ENCODE measurements at regions not wholly inside any gene's neighbourhood (a gene's known extent, or its start where the extent isn't known, plus 50 kb on each side); places are given as distances from the start of the nearest gene placed in this dataset.

- POLR2A ChIA-PET, result no interaction called here
- H3K36me3 Mint-ChIP-seq, result no peaks in the 10 kb centered on the region
- H3K4me1 Mint-ChIP-seq, result no peaks in the 10 kb centered on the region
- H3K4me3 ChIP-seq (ENCODE audit: control insufficient read depth in 1 of 2, extremely low read depth in 1 of 2, low read length in 1 of 2), result no peak overlapping the region
- no peak overlapping the region for H3K4me3 Mint-ChIP-seq
- H3K36me3 ChIP-seq (ENCODE audit: control insufficient read depth in 2 of 2, extremely low read depth in 1 of 2, insufficient read depth in 1 of 2, low read length in 1 of 2), result no peaks in the 10 kb centered on the region
- no peaks in the 10 kb centered on the region for H3K9me3 Mint-ChIP-seq
- DNase-seq (no peak), ATAC-seq (replicated peaks in 1 of 4) (no peak)
- H3K27me3 ChIP-seq (replicated peaks in 1 of 2; ENCODE audit: control insufficient read depth in 2 of 2, extremely low read depth in 1 of 2, insufficient read depth in 2 of 2, low read length in 1 of 2), result no peaks in the 10 kb centered on the region
- H3K27ac ChIP-seq (ENCODE audit: low read length), result no peak overlapping the region
- H3K9me3 ChIP-seq, result no peaks in the 10 kb centered on the region
- no CpG with 5 or more reads among the region's 1 CpG for WGBS (ENCODE audit: insufficient coverage)
- H3K27me3 Mint-ChIP-seq, result no peaks in the 10 kb centered on the region
- no peaks in the 10 kb centered on the region for H3K4me1 ChIP-seq (ENCODE audit: control insufficient read depth in 1 of 2, extremely low read depth in 1 of 2, insufficient read depth in 2 of 2, low read length in 2 of 2)
- H3K27ac Mint-ChIP-seq, result no peak overlapping the region
- CTCF ChIA-PET, result no interaction called here
Measured at GRCh38 chr13:71260246-71260645, 606.8 kb downstream of the DACH1 start.

- no CpG with 5 or more reads among the region's 1 CpG for WGBS (ENCODE audit: insufficient coverage)
- no peaks in the 10 kb centered on the region for H3K36me3 Mint-ChIP-seq
- H3K4me1 Mint-ChIP-seq, result no peaks in the 10 kb centered on the region
- H3K9me3 ChIP-seq, result no peaks in the 10 kb centered on the region
- no peaks in the 10 kb centered on the region for H3K27me3 Mint-ChIP-seq
- CTCF ChIA-PET, result interaction anchor here in 1 of 2 donors (0.5 kb wide), 1 partner anchor 8 kb away, joined by 5 read pairs; no protein-coding TSS in a partner anchor
- H3K27ac Mint-ChIP-seq, result no peak overlapping the region
- POLR2A ChIA-PET, result interaction anchor here (0.6 kb wide), 2 partner anchors 9 to 10 kb away, joined by 3 to 5 read pairs; no protein-coding TSS in a partner anchor
- no peaks in the 10 kb centered on the region for H3K4me1 ChIP-seq (ENCODE audit: control insufficient read depth in 1 of 2, extremely low read depth in 1 of 2, insufficient read depth in 2 of 2, low read length in 2 of 2)
- H3K27me3 ChIP-seq (replicated peaks in 1 of 2; ENCODE audit: control insufficient read depth in 2 of 2, extremely low read depth in 1 of 2, insufficient read depth in 2 of 2, low read length in 1 of 2), result no peaks in the 10 kb centered on the region
- DNase-seq, result no peak
- H3K27ac ChIP-seq (ENCODE audit: low read length), result no peak overlapping the region
- ATAC-seq (replicated peaks in 1 of 4), result no peak
- H3K36me3 ChIP-seq (ENCODE audit: control insufficient read depth in 2 of 2, extremely low read depth in 1 of 2, insufficient read depth in 1 of 2, low read length in 1 of 2), result no peaks in the 10 kb centered on the region
- no peaks in the 10 kb centered on the region for H3K9me3 Mint-ChIP-seq
- H3K4me3 Mint-ChIP-seq, result no peak overlapping the region
- no peak overlapping the region for H3K4me3 ChIP-seq (ENCODE audit: control insufficient read depth in 1 of 2, extremely low read depth in 1 of 2, low read length in 1 of 2)
Measured at GRCh38 chr13:71255633-71256032, 611.4 kb downstream of the DACH1 start.

DNA sequence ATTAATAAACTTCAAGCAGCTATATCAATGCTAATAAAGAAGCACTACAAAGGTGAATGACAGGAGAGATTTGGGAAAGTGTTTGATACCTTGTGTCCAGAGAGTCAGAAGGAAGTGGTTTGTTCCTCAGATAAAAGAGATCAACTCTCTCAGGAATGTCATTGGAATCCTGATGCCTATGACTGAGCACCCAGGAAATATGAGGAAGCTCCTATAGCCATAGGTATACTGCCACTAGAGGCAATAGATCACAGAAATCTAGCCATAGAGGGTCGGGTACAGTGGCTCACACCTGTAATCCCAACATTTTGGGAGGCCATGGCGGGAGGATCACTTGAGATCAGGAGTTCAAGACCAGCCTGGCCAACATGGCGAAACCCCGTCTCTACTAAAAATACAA, 612.6 kb downstream of the DACH1 start:
- Mint-ChIP-seq H3K4me1 (no peaks in the 10 kb centered on the region), H3K27ac (no peak overlapping the region), H3K9me3 (no peaks in the 10 kb centered on the region), H3K4me3 (no peak overlapping the region), H3K36me3 (no peaks in the 10 kb centered on the region), H3K27me3 (no peaks in the 10 kb centered on the region)
- no peaks in the 10 kb centered on the region for H3K36me3 ChIP-seq (ENCODE audit: control insufficient read depth in 2 of 2, extremely low read depth in 1 of 2, insufficient read depth in 1 of 2, low read length in 1 of 2)
- no peak overlapping the region for H3K4me3 ChIP-seq (ENCODE audit: control insufficient read depth in 1 of 2, extremely low read depth in 1 of 2, low read length in 1 of 2)
- no peak overlapping the region for H3K27ac ChIP-seq (ENCODE audit: low read length)
- DNase-seq, result no peak
- CTCF ChIA-PET, result interaction anchor here in 1 of 2 donors (0.6 kb wide), 1 partner anchor 70 kb away, joined by 3 read pairs; no protein-coding TSS in a partner anchor
- POLR2A ChIA-PET, result interaction anchor here in 1 of 2 donors (0.7 kb wide), 1 partner anchor 487 kb away, joined by 10 read pairs; no protein-coding TSS in a partner anchor
- WGBS (ENCODE audit: insufficient coverage), result 60% methylated on average over 1 of the region's 4 CpGs
- ATAC-seq (replicated peaks in 1 of 4), result no peak
- no peaks in the 10 kb centered on the region for H3K4me1 ChIP-seq (ENCODE audit: control insufficient read depth in 1 of 2, extremely low read depth in 1 of 2, insufficient read depth in 2 of 2, low read length in 2 of 2)
- H3K9me3 ChIP-seq, result no peaks in the 10 kb centered on the region
- H3K27me3 ChIP-seq (replicated peaks in 1 of 2; ENCODE audit: control insufficient read depth in 2 of 2, extremely low read depth in 1 of 2, insufficient read depth in 2 of 2, low read length in 1 of 2), result no peaks in the 10 kb centered on the region

GRCh38 chr13:71252184-71252704, 614.8 kb downstream of the DACH1 start:
- H3K36me3 ChIP-seq (ENCODE audit: control insufficient read depth in 2 of 2, extremely low read depth in 1 of 2, insufficient read depth in 1 of 2, low read length in 1 of 2), result no peaks in the 10 kb centered on the region
- H3K9me3 Mint-ChIP-seq, result no peaks in the 10 kb centered on the region
- no peak overlapping the region for H3K27ac ChIP-seq (ENCODE audit: low read length)
- H3K27me3 Mint-ChIP-seq, result no peaks in the 10 kb centered on the region
- no peak for ATAC-seq (replicated peaks in 1 of 4)
- ChIA-PET CTCF (no interaction called here), POLR2A (interaction anchor here in 1 of 2 donors (0.6 kb wide), 1 partner anchor 34 kb away, joined by 3 read pairs; no protein-coding TSS in a partner anchor)
- H3K9me3 ChIP-seq, result no peaks in the 10 kb centered on the region
- H3K36me3 Mint-ChIP-seq, result no peaks in the 10 kb centered on the region
- no peak overlapping the region for H3K4me3 Mint-ChIP-seq
- no peak for DNase-seq
- H3K4me1 ChIP-seq (ENCODE audit: control insufficient read depth in 1 of 2, extremely low read depth in 1 of 2, insufficient read depth in 2 of 2, low read length in 2 of 2), result no peaks in the 10 kb centered on the region
- no peaks in the 10 kb centered on the region for H3K4me1 Mint-ChIP-seq
- H3K4me3 ChIP-seq (ENCODE audit: control insufficient read depth in 1 of 2, extremely low read depth in 1 of 2, low read length in 1 of 2), result no peak overlapping the region
- WGBS (ENCODE audit: insufficient coverage), result no CpG with 5 or more reads among the region's 4 CpGs
- no peak overlapping the region for H3K27ac Mint-ChIP-seq
- no peaks in the 10 kb centered on the region for H3K27me3 ChIP-seq (replicated peaks in 1 of 2; ENCODE audit: control insufficient read depth in 2 of 2, extremely low read depth in 1 of 2, insufficient read depth in 2 of 2, low read length in 1 of 2)

- no peaks in the 10 kb centered on the region for H3K4me1 Mint-ChIP-seq
- no peaks in the 10 kb centered on the region for H3K36me3 Mint-ChIP-seq
- no peaks in the 10 kb centered on the region for H3K27me3 ChIP-seq (replicated peaks in 1 of 2; ENCODE audit: control insufficient read depth in 2 of 2, extremely low read depth in 1 of 2, insufficient read depth in 2 of 2, low read length in 1 of 2)
- no peaks in the 10 kb centered on the region for H3K4me1 ChIP-seq (ENCODE audit: control insufficient read depth in 1 of 2, extremely low read depth in 1 of 2, insufficient read depth in 2 of 2, low read length in 2 of 2)
- no peak overlapping the region for H3K4me3 Mint-ChIP-seq
- no peaks in the 10 kb centered on the region for H3K27me3 Mint-ChIP-seq
- H3K36me3 ChIP-seq (ENCODE audit: control insufficient read depth in 2 of 2, extremely low read depth in 1 of 2, insufficient read depth in 1 of 2, low read length in 1 of 2), result no peaks in the 10 kb centered on the region
- ChIA-PET CTCF (interaction anchor here in 1 of 2 donors (0.6 kb wide), 1 partner anchor 290 kb away, joined by 3 read pairs; no protein-coding TSS in a partner anchor), POLR2A (no interaction called here)
- ATAC-seq (replicated peaks in 1 of 4) (no peak), DNase-seq (no peak)
- H3K27ac Mint-ChIP-seq, result no peak overlapping the region
- H3K27ac ChIP-seq (ENCODE audit: low read length), result no peak overlapping the region
- H3K9me3 ChIP-seq, result no peaks in the 10 kb centered on the region
- 80% methylated on average over 1 of the region's 4 CpGs for WGBS (ENCODE audit: insufficient coverage)
- H3K9me3 Mint-ChIP-seq, result no peaks in the 10 kb centered on the region
- no peak overlapping the region for H3K4me3 ChIP-seq (ENCODE audit: control insufficient read depth in 1 of 2, extremely low read depth in 1 of 2, low read length in 1 of 2)
Measured at GRCh38 chr13:71251292-71251951, 615.6 kb downstream of the DACH1 start.

GRCh38 chr13:71249011-71249410, 618.0 kb downstream of the DACH1 start:
- Mint-ChIP-seq H3K4me1 (no peaks in the 10 kb centered on the region), H3K27me3 (no peaks in the 10 kb centered on the region)

More at GRCh38 chr13:71249011-71249410, 618.0 kb downstream of the DACH1 start:
- no peak overlapping the region for H3K4me3 Mint-ChIP-seq
- H3K27ac ChIP-seq (ENCODE audit: low read length), result no peak overlapping the region
- no peak for DNase-seq
- no peak overlapping the region for H3K27ac Mint-ChIP-seq
- H3K36me3 Mint-ChIP-seq, result no peaks in the 10 kb centered on the region
- no peaks in the 10 kb centered on the region for H3K9me3 Mint-ChIP-seq
- CTCF ChIA-PET, result no interaction called here
- H3K4me3 ChIP-seq (ENCODE audit: control insufficient read depth in 1 of 2, extremely low read depth in 1 of 2, low read length in 1 of 2), result no peak overlapping the region
- no peaks in the 10 kb centered on the region for H3K4me1 ChIP-seq (ENCODE audit: control insufficient read depth in 1 of 2, extremely low read depth in 1 of 2, insufficient read depth in 2 of 2, low read length in 2 of 2)
- no peaks in the 10 kb centered on the region for H3K9me3 ChIP-seq
- no peaks in the 10 kb centered on the region for H3K27me3 ChIP-seq (replicated peaks in 1 of 2; ENCODE audit: control insufficient read depth in 2 of 2, extremely low read depth in 1 of 2, insufficient read depth in 2 of 2, low read length in 1 of 2)
- POLR2A ChIA-PET, result no interaction called here
- no peak for ATAC-seq (replicated peaks in 1 of 4)
- H3K36me3 ChIP-seq (ENCODE audit: control insufficient read depth in 2 of 2, extremely low read depth in 1 of 2, insufficient read depth in 1 of 2, low read length in 1 of 2), result no peaks in the 10 kb centered on the region
- WGBS (ENCODE audit: insufficient coverage), result 33% methylated on average over 1 of the region's 1 CpG
